ENCODE measurements at regions not wholly inside any gene's neighbourhood (a gene's known extent, or its start where the extent isn't known, plus 50 kb on each side); places are given as distances from the start of the nearest gene placed in this dataset.
"Not testable (repeated sequence)": the region's sequence is repeated elsewhere in the genome, so short reads cannot be mapped to it uniquely, and the experiment has no call there.

GRCh38 chr2:128641421-128642080 is 322.9 kb upstream of the HS6ST1 start:
- DNase-seq: no peak

GRCh38 chr2:128642316-128642715 is 323.6 kb upstream of the HS6ST1 start:
- no peak for DNase-seq

GRCh38 chr2:128642821-128643220 is 324.2 kb upstream of the HS6ST1 start:
- no peak for DNase-seq

- no peak for DNase-seq
Measured at GRCh38 chr2:128643221-128644065, 324.8 kb upstream of the HS6ST1 start.

GRCh38 chr2:128644156-128644555 is 325.5 kb upstream of the HS6ST1 start:
- no peak for DNase-seq

- DNase-seq: no peak
Measured at GRCh38 chr2:128644718-128645256, 326.1 kb upstream of the HS6ST1 start.

GRCh38 chr2:128645631-128646030 is 327.0 kb upstream of the HS6ST1 start:
- DNase-seq: no peak

GRCh38 chr2:128646091-128646490 is 327.4 kb upstream of the HS6ST1 start:
- no peak for DNase-seq

- no peak for DNase-seq
Measured at GRCh38 chr2:128646691-128647090, 328.0 kb upstream of the HS6ST1 start.

GRCh38 chr2:128651000-128651399 is 332.3 kb upstream of the HS6ST1 start:
- no peak for DNase-seq

- DNase-seq: no peak
Measured at GRCh38 chr2:128654408-128654807, 335.7 kb upstream of the HS6ST1 start.

GRCh38 chr2:128660836-128661235 is 342.2 kb upstream of the HS6ST1 start:
- no peak for DNase-seq

GRCh38 chr2:128661311-128661710 is 342.6 kb upstream of the HS6ST1 start:
- no peak for DNase-seq

GRCh38 chr2:128662051-128662471 is 343.4 kb upstream of the HS6ST1 start:
- DNase-seq: no peak

GRCh38 chr2:128663371-128664050 is 344.8 kb upstream of the HS6ST1 start:
- DNase-seq: no peak

- no peak for DNase-seq
Measured at GRCh38 chr2:128664499-128664971, 345.9 kb upstream of the HS6ST1 start.

- no peak for DNase-seq
Measured at GRCh38 chr2:128665113-128665512, 346.4 kb upstream of the HS6ST1 start.

GRCh38 chr2:128666596-128666995 is 347.9 kb upstream of the HS6ST1 start:
- DNase-seq: no peak

GRCh38 chr2:128667391-128667790 is 348.7 kb upstream of the HS6ST1 start:
- DNase-seq: no peak

- no peak for DNase-seq
Measured at GRCh38 chr2:128668946-128669345, 350.3 kb upstream of the HS6ST1 start.

- no peak for DNase-seq
Measured at GRCh38 chr2:128670066-128670465, 351.4 kb upstream of the HS6ST1 start.

GRCh38 chr2:128671981-128672757 is 353.5 kb upstream of the HS6ST1 start:
- not testable (repeated sequence) for DNase-seq

All from activated CD4-positive, CD25-positive, alpha-beta regulatory T cell (primary cell).